Uterus (tissue), 2 donors: ENCODE measurements at regions not wholly inside any gene's neighbourhood (a gene's known extent, or its start where the extent isn't known, plus 50 kb on each side); places are given as distances from the start of the nearest gene placed in this dataset.

ENCODE experiments used
- POLR2A ChIP-seq, 2 donors: fragments of 450-650 bp; IDR thresholded peaks; one replicate each; pipeline ENCODE4 v1.6.1; 2016; ENCODE audit warnings: antibody characterized with exemption in 2 of 2, mild to moderate bottlenecking in 1 of 2, moderate library complexity in 1 of 2
- TF ChIP-seq, protein P1 (sequence below), 4 experiments: fragments of 200-600 bp in 2 of 4; fragments of 450-650 bp in 2 of 4; sonication (generic) in 2 of 4; IDR thresholded peaks; one replicate each; pipeline ENCODE4 v1.5.1; 2016 to 2019; ENCODE audit warnings: antibody characterized with exemption in 4 of 4, mild to moderate bottlenecking in 2 of 4, moderate library complexity in 1 of 4

DNA sequence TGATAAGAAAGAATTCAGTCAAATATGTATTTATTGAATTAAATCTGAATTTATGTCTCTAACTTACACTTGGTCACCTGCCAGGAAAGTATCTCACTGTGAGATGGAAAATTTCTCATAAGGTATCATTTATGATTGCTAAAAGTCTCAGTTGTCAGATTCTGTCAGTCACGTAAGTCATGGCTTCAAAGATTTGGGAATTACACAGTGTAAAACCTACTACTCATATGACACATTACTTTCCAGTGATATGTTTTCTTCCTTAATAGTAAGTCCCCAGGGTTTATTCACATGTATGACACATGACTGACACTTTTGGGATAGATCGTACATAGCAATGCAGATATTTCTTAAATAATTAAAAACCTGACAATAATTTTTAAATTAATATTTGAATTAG, 792.2 kb downstream of the PLOD2 start:
- TF ChIP-seq, protein P1, sequence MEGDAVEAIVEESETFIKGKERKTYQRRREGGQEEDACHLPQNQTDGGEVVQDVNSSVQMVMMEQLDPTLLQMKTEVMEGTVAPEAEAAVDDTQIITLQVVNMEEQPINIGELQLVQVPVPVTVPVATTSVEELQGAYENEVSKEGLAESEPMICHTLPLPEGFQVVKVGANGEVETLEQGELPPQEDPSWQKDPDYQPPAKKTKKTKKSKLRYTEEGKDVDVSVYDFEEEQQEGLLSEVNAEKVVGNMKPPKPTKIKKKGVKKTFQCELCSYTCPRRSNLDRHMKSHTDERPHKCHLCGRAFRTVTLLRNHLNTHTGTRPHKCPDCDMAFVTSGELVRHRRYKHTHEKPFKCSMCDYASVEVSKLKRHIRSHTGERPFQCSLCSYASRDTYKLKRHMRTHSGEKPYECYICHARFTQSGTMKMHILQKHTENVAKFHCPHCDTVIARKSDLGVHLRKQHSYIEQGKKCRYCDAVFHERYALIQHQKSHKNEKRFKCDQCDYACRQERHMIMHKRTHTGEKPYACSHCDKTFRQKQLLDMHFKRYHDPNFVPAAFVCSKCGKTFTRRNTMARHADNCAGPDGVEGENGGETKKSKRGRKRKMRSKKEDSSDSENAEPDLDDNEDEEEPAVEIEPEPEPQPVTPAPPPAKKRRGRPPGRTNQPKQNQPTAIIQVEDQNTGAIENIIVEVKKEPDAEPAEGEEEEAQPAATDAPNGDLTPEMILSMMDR (IDR thresholded peaks at IDR 0.05) = no peak
- TF ChIP-seq POLR2A (IDR thresholded peaks at IDR 0.05) = no peak
